ENCODE measurements at regions not wholly inside any gene's neighbourhood (a gene's known extent, or its start where the extent isn't known, plus 50 kb on each side); places are given as distances from the start of the nearest gene placed in this dataset.

DNA sequence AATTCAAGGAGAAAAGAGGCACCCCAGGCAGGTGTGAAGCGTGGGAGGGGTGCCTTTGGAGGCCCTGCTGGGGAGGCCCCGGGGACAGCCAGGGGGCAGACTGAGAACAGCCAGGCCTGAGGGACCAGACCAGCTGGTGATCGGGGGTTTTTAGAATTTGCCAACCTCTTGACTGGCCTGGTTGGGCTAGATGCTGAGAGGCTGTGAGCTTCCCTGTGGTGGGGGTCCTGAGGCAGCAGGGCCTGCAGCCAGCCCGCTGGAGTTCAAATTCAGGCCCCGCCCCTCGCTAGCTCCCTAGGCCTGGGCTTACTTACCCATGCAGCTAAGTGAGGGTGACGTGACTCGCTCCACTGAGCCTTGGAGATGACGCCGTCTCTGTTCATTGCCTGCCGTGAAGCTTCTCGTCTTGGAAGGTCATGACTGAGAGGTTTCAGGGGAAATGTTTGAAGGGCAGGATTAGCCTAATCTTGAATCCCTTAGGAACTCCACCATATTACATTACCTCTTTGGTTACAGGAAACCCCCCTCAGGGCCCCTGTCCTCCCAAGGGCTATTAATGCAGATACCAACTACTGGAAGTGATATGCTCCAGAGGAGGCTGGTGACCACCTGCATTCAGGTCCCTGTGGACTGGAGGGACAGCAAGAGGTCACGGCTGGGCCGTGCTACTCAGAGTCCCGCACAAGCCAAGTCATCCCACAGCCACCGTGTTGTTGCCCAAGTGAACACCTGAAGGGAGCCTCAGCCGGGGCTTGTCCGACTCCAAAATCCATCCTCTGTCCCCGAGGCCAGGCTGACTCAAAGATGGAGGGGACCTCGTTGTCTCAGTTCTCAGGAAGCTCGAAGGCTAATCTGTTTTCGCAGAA, 73.9 kb upstream of the DUSP22 start:
- H3K4me1 Mint-ChIP-seq = peaks cover 81% of the 10 kb centered on the region
- DNase-seq (peak; percentile 57), ATAC-seq (ENCODE audit: low read depth) (peak; percentile 68)
- H3K9me3 Mint-ChIP-seq = no peaks in the 10 kb centered on the region
- H3K4me3 Mint-ChIP-seq = peak overlapping the region; percentile 54
- peak overlapping the region; percentile 90 for H3K27ac Mint-ChIP-seq
- TF ChIP-seq, protein P1, sequence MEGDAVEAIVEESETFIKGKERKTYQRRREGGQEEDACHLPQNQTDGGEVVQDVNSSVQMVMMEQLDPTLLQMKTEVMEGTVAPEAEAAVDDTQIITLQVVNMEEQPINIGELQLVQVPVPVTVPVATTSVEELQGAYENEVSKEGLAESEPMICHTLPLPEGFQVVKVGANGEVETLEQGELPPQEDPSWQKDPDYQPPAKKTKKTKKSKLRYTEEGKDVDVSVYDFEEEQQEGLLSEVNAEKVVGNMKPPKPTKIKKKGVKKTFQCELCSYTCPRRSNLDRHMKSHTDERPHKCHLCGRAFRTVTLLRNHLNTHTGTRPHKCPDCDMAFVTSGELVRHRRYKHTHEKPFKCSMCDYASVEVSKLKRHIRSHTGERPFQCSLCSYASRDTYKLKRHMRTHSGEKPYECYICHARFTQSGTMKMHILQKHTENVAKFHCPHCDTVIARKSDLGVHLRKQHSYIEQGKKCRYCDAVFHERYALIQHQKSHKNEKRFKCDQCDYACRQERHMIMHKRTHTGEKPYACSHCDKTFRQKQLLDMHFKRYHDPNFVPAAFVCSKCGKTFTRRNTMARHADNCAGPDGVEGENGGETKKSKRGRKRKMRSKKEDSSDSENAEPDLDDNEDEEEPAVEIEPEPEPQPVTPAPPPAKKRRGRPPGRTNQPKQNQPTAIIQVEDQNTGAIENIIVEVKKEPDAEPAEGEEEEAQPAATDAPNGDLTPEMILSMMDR (IDR thresholded peaks at IDR 0.05) = no peak
- H3K36me3 Mint-ChIP-seq (ENCODE audit: low read depth) = no peaks in the 10 kb centered on the region
- CTCF ChIA-PET = interaction anchor here (0.8 to 4.5 kb wide), 16 partner anchors 9 to 375 kb away, joined by 3 to 27 read pairs (median 4); partner anchors contain the start of gene IRF4
- POLR2A ChIA-PET = interaction anchor here (0.6 to 6.7 kb wide), 25 partner anchors 8 to 284 kb away, joined by 3 to 137 read pairs (median 5); partner anchors contain the start of genes DUSP22 and IRF4
- intact Hi-C loops (cut with micrococcal nuclease) = loop anchor here (1.0 to 2.0 kb wide), 7 partner anchors 9 to 253 kb away; partner anchors contain the start of gene IRF4
- H3K27me3 Mint-ChIP-seq = no peaks in the 10 kb centered on the region

DNA sequence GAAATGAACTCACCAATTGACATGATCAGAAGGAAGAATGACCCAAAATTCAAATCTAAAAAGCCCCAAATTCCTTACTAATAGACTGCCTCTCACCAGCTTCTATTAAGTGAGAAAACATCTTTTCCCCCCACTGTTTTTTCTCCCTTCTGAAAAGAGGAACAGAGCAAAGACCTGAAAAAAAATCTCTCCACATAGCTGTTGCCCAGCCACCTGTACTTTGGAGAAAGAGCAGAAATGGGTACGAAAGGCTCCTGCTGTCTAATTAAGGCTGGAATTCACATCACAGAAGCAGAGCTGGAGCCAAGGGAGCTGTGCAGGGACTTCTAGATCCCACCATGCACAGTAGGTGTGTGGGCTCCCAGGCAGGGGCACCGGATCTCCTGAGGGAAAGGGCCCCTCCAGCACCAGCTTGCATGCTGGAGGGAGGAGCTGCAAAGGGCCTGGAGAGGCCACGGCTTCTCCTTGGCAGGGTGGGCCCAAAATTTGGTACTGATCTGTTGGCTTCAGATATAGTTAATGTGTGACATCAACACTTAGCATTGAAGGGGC, 73.2 kb upstream of the DUSP22 start:
- intact Hi-C loops (cut with micrococcal nuclease) = loop anchor here (2.0 kb wide), 1 partner anchor 30 kb away; no protein-coding TSS in a partner anchor
- Mint-ChIP-seq H3K36me3 (ENCODE audit: low read depth) (no peaks in the 10 kb centered on the region), H3K27me3 (no peaks in the 10 kb centered on the region), H3K4me3 (peak overlapping the region; percentile 54), H3K4me1 (peaks cover 85% of the 10 kb centered on the region), H3K27ac (peak overlapping the region; percentile 90), H3K9me3 (no peaks in the 10 kb centered on the region)
- DNase-seq (no peak), ATAC-seq (ENCODE audit: low read depth) (peak; percentile 23)
- ChIA-PET CTCF (interaction anchor here (0.8 to 4.5 kb wide), 8 partner anchors 8 to 374 kb away, joined by 3 to 27 read pairs (median 5); partner anchors contain the start of gene IRF4), POLR2A (interaction anchor here (0.7 to 6.7 kb wide), 20 partner anchors 7 to 271 kb away, joined by 3 to 137 read pairs (median 8); partner anchors contain the start of genes DUSP22 and IRF4)
- TF ChIP-seq, protein P1 (IDR thresholded peaks at IDR 0.05) = no peak

DNA sequence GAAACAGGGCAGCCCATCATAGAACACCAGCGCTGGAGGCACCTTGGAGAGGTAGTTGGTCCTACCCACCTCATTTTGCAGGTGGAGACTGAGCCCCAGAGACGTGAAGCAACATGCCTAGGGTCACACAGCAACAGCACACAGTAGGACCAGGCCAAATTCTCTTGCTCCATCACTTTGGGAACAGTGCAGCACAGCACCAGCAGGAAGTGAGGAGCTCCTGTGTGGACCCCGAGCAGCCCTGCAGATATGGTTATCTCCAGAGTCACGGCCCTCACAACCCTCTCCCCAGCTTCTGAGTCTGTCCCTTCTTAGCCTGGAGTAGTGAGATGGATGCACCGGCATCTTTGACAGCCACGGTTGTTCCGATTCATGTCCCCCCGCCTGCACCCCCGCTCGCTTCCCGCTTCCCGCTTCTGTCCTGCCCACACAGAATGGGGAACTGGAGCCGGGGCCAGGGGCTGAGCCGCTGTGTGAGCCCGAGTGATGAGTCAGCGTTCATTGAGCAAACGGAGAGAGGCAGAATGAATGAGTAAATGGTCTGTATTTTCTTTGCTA, 72.6 kb upstream of the DUSP22 start:
- peaks cover 85% of the 10 kb centered on the region for H3K4me1 Mint-ChIP-seq

DNA sequence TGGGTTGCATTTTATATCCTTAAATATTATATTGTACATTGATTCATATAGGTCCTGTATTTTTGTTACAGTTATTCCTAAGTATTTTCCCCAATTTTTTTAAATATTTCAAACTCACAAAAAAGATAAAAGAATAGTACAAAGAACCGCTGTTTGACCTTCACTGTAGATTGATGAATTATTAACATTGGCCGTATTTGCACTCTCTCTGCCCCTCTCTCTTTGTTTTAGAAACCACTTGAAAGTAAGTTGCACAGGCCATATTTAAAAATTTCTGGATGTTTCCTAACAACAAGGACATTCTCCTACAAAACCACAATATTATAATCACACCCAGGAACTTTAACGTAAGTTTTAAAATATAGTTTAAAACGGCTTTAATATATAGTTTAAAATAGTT, 72.0 kb upstream of the DUSP22 start:
- no peaks in the 10 kb centered on the region for H3K9me3 Mint-ChIP-seq
- TF ChIP-seq, protein P1 (IDR thresholded peaks at IDR 0.05) = no peak
- DNase-seq (no peak), ATAC-seq (ENCODE audit: low read depth) (no peak)
- ChIA-PET CTCF (interaction anchor here (1.2 to 2.6 kb wide), 2 partner anchors 30 to 188 kb away, joined by 3 to 8 read pairs; no protein-coding TSS in a partner anchor), POLR2A (interaction anchor here (1.0 to 6.7 kb wide), 7 partner anchors 30 to 184 kb away, joined by 3 to 137 read pairs (median 37); partner anchors contain the start of genes DUSP22 and IRF4)
- H3K27ac Mint-ChIP-seq = no peak overlapping the region
- peaks cover 85% of the 10 kb centered on the region for H3K4me1 Mint-ChIP-seq
- H3K27me3 Mint-ChIP-seq = no peaks in the 10 kb centered on the region
- H3K4me3 Mint-ChIP-seq = no peak overlapping the region
- no peaks in the 10 kb centered on the region for H3K36me3 Mint-ChIP-seq (ENCODE audit: low read depth)
- intact Hi-C loops (cut with micrococcal nuclease) = loop anchor here (10.0 kb wide), 1 partner anchor 494 kb away; no protein-coding TSS in a partner anchor

More for the DNA sequence above, 72.6 kb upstream of the DUSP22 start:
- Mint-ChIP-seq H3K36me3 (ENCODE audit: low read depth) (no peaks in the 10 kb centered on the region), H3K4me3 (peak overlapping the region; percentile 65), H3K27me3 (no peaks in the 10 kb centered on the region), H3K9me3 (no peaks in the 10 kb centered on the region), H3K27ac (peak overlapping the region; percentile 90)
- ATAC-seq (ENCODE audit: low read depth) (peak; percentile 22), DNase-seq (peak; percentile 49)
- ChIA-PET CTCF (interaction anchor here (1.0 to 4.5 kb wide), 4 partner anchors 7 to 67 kb away, joined by 4 to 27 read pairs (median 8); no protein-coding TSS in a partner anchor), POLR2A (interaction anchor here (1.1 to 6.7 kb wide), 13 partner anchors 6 to 185 kb away, joined by 3 to 137 read pairs (median 20); partner anchors contain the start of genes DUSP22 and IRF4)
- TF ChIP-seq, protein P1 (IDR thresholded peaks at IDR 0.05) = no peak
- intact Hi-C loops (cut with micrococcal nuclease) = loop anchor here (2.0 to 10.0 kb wide), 2 partner anchors 31 to 495 kb away; no protein-coding TSS in a partner anchor
